Thoracic aorta (tissue), 2 donors: ENCODE measurements at regions not wholly inside any gene's neighbourhood (a gene's known extent, or its start where the extent isn't known, plus 50 kb on each side); places are given as distances from the start of the nearest gene placed in this dataset.

Experiments
- ATAC-seq: fragments of 150-250 bp; one replicate; pipeline ENCODE4 v1.8.0; 2017; ENCODE audit warnings: low read depth; ENCODE audit not compliant: insufficient number of reproducible peaks, low FRiP score
- DNase-seq: peaks from one replicate; pipeline ENCODE4 v3.0.0-alpha.2; 2020; ENCODE audit warnings: low spot score
- H3K27ac ChIP-seq, 2 donors: fragments of 200-600 bp; sonication (generic); 1 replicate in 1 of 2; 2 replicates in 1 of 2; pipeline ENCODE4 v1.5.1; 2016; ENCODE audit warnings: mild to moderate bottlenecking in 2 of 2, moderate library complexity in 2 of 2
- H3K27me3 ChIP-seq: fragments of 200-600 bp; sonication (generic); replicated peaks from 2 replicates; pipeline ENCODE4 v1.6.0; 2016; ENCODE audit warnings: mild to moderate bottlenecking; ENCODE audit not compliant: insufficient read depth
- H3K36me3 ChIP-seq: fragments of 200-600 bp; sonication (generic); one replicate; pipeline ENCODE4 v1.5.1; 2016
- H3K4me1 ChIP-seq, 2 donors: fragments of 200-600 bp; sonication (generic); 1 replicate in 1 of 2; 2 replicates in 1 of 2; pipeline versions ENCODE4 v1.5.1 to v1.6.0; 2016; ENCODE audit warnings: low read depth in 2 of 2, mild to moderate bottlenecking in 1 of 2; ENCODE audit not compliant: control insufficient read depth in 1 of 2
- H3K4me3 ChIP-seq: fragments of 200-600 bp; sonication (generic); 2 replicates; pipeline ENCODE4 v1.5.1; 2016; ENCODE audit warnings: mild to moderate bottlenecking
- H3K9me3 ChIP-seq: fragments of 200-600 bp; sonication (generic); 2 replicates; pipeline ENCODE4 v1.5.1; 2016
- CTCF ChIP-seq: fragments of 200-600 bp; sonication (generic); IDR thresholded peaks from one replicate; pipeline ENCODE4 v1.5.1; 2019; ENCODE audit warnings: antibody characterized with exemption

DNA sequence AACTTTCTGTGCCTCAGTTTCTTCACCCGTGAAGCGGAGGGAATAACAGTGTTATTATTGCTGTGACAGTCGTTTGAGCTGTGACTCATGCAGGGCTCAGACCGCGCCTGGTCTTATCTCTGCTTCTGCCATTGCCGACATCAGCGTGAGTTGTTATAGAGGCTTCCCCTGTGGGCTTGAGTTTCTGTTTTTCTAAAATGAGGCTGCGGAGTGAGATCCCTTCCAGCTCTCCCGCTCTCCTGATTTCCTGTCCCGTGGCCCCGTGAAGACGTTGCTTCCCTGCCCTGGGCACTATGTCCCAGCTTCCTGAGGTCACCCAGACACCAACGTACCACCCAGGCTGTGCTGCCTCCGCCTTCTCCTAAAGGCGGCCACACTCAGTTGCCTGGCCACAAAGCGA lies 278.5 kb downstream of the BMP7 start:
- no peak for ATAC-seq
- peaks cover 3% of the 10 kb centered on the region for H3K9me3 ChIP-seq

GRCh38 chr20:56988446-56988845 lies 278.0 kb downstream of the BMP7 start:
- H3K36me3 ChIP-seq: no peaks in the 10 kb centered on the region
- no peak overlapping the region for H3K27ac ChIP-seq
- DNase-seq: no peak
- no peak overlapping the region for H3K4me3 ChIP-seq
- no peak for ATAC-seq
- peaks cover 3% of the 10 kb centered on the region for H3K9me3 ChIP-seq
- no peak for TF ChIP-seq CTCF
- H3K4me1 ChIP-seq: no peaks in the 10 kb centered on the region
- H3K27me3 ChIP-seq: no peaks in the 10 kb centered on the region

More for the DNA sequence above, 278.5 kb downstream of the BMP7 start:
- no peaks in the 10 kb centered on the region for H3K27me3 ChIP-seq
- no peak overlapping the region for H3K4me3 ChIP-seq
- no peak overlapping the region for H3K27ac ChIP-seq
- DNase-seq: no peak
- TF ChIP-seq CTCF: no peak
- H3K4me1 ChIP-seq: no peaks in the 10 kb centered on the region
- H3K36me3 ChIP-seq: no peaks in the 10 kb centered on the region

DNA sequence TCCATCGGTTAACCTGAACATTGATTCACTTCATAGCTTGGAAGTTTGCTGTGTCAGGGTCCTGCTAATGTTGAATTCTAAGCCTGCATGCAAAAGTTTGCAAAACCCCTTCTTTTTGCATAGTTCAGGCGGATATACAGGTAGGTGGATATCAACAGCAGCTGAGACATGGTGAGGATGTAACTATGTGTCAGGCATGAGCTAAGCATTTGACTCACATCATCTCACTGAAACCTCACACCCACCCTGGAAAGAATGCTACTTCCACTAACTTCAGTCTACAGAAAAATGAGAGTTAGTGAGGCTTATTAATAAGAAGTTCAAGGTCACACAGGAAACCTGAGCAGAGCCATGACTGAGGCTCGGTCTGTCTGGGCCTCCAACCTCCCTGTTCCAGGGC lies 276.9 kb downstream of the BMP7 start:
- H3K4me1 ChIP-seq: no peaks in the 10 kb centered on the region
- H3K27me3 ChIP-seq: no peaks in the 10 kb centered on the region
- no peak for TF ChIP-seq CTCF
- no peak overlapping the region for H3K4me3 ChIP-seq
- H3K9me3 ChIP-seq: peaks cover 3% of the 10 kb centered on the region
- no peaks in the 10 kb centered on the region for H3K36me3 ChIP-seq
- no peak for DNase-seq
- H3K27ac ChIP-seq: no peak overlapping the region
- ATAC-seq: no peak

DNA sequence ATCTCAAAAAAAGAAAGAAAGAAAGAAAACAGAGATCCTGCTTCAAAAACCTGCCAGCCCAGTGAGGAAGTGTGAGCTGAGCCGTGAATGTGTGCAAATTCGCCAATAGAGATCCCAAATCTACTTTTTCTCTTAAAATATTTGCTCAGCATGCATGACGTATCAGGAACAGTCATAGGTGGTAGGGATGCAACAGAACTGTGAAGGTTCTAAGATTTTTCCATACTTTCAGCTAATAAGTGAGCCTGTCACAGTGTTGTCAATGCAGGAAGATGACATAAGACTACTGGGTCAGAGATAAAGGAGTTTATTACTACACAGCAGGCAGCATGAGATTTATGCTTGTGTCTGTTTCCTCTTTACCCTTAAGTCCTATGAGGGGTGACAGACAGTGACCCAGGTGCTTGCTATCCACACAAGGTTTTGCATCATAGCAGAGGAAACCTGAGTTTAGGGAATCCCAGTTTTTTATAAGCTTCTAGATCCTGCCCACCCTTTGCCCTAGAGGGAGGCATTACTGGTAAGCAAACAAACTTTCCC lies 273.4 kb downstream of the BMP7 start:
- ATAC-seq (no peak), DNase-seq (no peak)
- Histone ChIP-seq H3K4me3 (no peak overlapping the region), H3K27ac (no peak overlapping the region), H3K36me3 (no peaks in the 10 kb centered on the region), H3K27me3 (no peaks in the 10 kb centered on the region), H3K9me3 (no peaks in the 10 kb centered on the region), H3K4me1 (no peaks in the 10 kb centered on the region)
- TF ChIP-seq CTCF: no peak

DNA sequence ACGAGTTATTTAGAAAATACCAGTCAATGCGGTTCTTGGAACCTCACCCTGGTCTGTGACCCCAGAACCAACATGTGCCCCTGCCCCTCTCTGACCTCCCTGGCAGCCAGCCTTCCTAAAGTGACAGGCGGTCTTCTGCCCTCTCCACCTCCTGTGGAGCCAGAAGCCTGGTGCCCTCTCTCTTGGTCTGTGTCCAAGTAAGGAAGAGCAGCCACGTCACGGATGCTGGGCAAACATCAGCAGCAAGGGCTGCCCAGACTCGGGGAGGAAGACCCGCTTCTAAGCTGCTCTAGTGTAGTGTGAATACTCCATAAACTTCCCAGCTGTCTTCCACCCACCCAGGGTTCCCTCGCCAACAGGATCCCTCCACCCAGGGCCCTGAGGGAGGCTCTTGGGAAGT lies 272.4 kb downstream of the BMP7 start:
- H3K9me3 ChIP-seq: peaks cover 7% of the 10 kb centered on the region
- no peaks in the 10 kb centered on the region for H3K36me3 ChIP-seq
- no peak overlapping the region for H3K27ac ChIP-seq
- H3K4me3 ChIP-seq: no peak overlapping the region
- H3K4me1 ChIP-seq: no peaks in the 10 kb centered on the region
- ATAC-seq (no peak), DNase-seq (no peak)
- H3K27me3 ChIP-seq: no peaks in the 10 kb centered on the region
- TF ChIP-seq CTCF: no peak
